ENCODE measurements at regions not wholly inside any gene's neighbourhood (a gene's known extent, or its start where the extent isn't known, plus 50 kb on each side); places are given as distances from the start of the nearest gene placed in this dataset.

GRCh38 chr14:84704601-84705000 lies 825.3 kb upstream of the FLRT2 start:
- DNase-seq (ENCODE audit: insufficient read length, low spot score) (no peak), FAIRE-seq (no peak)
- TF ChIP-seq POLR2A (IDR thresholded peaks at IDR 0.05; ENCODE audit: low read depth, low read length) = no peak

DNA sequence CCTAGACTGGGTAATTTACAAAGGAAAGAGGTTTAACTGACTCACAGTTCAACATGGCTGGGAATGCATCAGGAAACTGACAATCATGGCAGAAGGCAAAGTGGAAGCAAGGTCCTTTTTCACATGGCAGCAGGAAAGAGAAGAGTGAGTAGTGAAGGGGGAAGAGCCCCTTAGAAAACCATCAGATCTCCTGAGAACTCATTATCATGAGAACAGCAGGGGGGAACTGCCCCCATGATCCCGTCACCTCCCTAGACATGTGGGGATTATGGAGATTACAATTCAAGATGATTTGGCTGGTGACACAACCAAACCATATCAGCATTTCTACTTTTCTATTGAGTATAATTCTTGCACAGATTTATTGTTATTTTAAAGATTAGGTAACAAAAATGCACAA lies 822.1 kb upstream of the FLRT2 start:
- no peak for TF ChIP-seq POLR2A (IDR thresholded peaks at IDR 0.05; ENCODE audit: low read depth, low read length)
- no peak for DNase-seq (ENCODE audit: insufficient read length, low spot score)
- FAIRE-seq = no peak

- FAIRE-seq = no peak
- TF ChIP-seq POLR2A (IDR thresholded peaks at IDR 0.05; ENCODE audit: low read depth, low read length) = no peak
- DNase-seq (ENCODE audit: insufficient read length, low spot score) = no peak
Observed at GRCh38 chr14:84708865-84709264, 821.1 kb upstream of the FLRT2 start.

- TF ChIP-seq POLR2A (IDR thresholded peaks at IDR 0.05; ENCODE audit: low read depth, low read length) = no peak
- FAIRE-seq (no peak), DNase-seq (ENCODE audit: insufficient read length, low spot score) (no peak)
Observed at GRCh38 chr14:84726471-84726870, 803.5 kb upstream of the FLRT2 start.

GRCh38 chr14:84749191-84749955 lies 780.6 kb upstream of the FLRT2 start:
- no peak for TF ChIP-seq POLR2A (IDR thresholded peaks at IDR 0.05; ENCODE audit: low read depth, low read length)
- DNase-seq (ENCODE audit: insufficient read length, low spot score) (no peak), FAIRE-seq (no peak)

GRCh38 chr14:84750284-84750683 lies 779.7 kb upstream of the FLRT2 start:
- TF ChIP-seq POLR2A (IDR thresholded peaks at IDR 0.05; ENCODE audit: low read depth, low read length) = no peak
- no peak for FAIRE-seq
- DNase-seq (ENCODE audit: insufficient read length, low spot score) = no peak

DNA sequence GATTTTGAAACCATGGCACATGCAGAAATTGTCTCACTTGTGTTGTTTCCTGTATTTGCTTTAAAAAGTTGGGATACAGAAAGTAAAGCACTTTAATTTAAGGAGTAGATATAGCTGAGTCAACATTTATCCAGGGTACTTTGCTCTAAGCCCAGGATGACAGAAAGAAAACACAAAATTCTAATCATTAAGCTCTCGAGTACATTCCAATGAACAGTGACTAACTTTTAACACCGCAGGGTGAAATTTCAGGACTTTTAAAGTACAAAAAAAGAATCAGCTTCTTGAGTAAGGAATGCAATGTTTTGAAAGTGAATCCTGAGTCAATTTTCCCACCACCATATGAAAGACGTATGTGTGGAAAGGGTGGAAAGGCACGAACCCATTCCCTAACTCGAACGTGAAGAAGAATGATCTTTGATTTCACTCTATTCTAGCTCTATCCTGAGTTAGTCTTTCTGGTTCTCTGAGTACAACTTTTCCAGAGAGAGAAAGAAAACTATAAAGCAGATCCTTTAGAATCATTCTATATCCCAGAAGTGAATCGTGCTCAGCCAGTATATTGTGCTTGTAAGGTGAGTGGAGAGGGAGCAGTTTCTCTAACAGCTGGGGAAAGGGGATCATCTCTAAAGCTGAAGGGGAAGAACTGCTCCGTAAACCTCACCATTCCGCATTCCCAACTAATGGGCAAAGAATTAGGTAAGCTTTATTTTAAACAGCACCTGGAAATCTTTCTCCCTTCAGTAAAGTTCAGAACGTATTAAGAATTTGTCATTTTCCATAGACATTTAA lies 779.0 kb upstream of the FLRT2 start:
- no peak for TF ChIP-seq POLR2A (IDR thresholded peaks at IDR 0.05; ENCODE audit: low read depth, low read length)
- FAIRE-seq (no peak), DNase-seq (ENCODE audit: insufficient read length, low spot score) (no peak)

DNA sequence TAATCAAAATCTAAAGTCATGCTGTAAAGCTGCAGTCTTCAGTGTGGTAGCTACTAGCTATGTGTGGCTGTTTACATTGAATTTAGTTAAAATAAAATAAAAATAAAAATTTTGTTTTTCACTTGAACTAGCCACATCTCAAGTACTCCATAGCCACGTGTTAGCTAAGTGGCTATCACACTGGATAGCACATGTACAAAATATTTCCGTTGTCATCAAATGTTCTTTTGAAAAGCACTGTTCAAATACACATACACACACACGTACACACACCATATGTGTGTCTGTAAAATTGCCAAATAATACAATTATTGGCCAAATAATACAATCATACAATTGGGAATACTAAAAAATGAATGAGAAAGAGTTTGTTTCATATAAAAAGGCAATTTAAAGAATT lies 778.2 kb upstream of the FLRT2 start:
- DNase-seq (ENCODE audit: insufficient read length, low spot score) = no peak
- FAIRE-seq = no peak
- TF ChIP-seq POLR2A (IDR thresholded peaks at IDR 0.05; ENCODE audit: low read depth, low read length) = no peak

DNA sequence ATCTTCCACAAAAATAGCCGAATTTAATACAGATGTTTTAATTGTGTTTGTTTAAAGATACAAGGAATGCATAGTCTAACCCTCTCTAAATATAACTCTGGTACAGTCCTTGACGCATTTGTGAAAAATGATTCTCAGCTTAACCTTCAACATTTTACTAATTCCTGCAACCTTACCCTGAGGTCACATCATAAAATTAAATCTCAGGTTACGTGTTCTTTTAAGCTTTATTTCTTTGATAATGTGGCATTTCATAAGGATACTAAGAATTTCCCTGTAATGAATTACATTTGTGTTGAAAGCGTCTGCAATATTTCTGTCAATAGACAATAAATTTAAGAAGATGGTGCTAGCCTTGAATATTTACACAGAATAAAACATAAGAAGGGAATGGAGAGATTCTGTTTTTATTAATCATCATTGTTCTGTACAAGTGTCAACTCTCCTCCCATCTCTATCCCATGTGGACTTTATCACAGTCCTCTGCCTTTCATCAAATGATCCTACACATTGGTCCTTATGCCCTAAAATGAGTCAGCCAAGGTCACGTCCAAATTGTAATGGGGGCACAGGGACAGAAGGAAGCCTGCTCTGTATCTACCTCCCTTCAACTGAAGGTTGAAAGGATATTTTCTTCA lies 769.3 kb upstream of the FLRT2 start:
- FAIRE-seq (no peak), DNase-seq (ENCODE audit: insufficient read length, low spot score) (no peak)
- no peak for TF ChIP-seq POLR2A (IDR thresholded peaks at IDR 0.05; ENCODE audit: low read depth, low read length)

GRCh38 chr14:84767434-84767833 lies 762.5 kb upstream of the FLRT2 start:
- FAIRE-seq (no peak), DNase-seq (ENCODE audit: insufficient read length, low spot score) (no peak)
- no peak for TF ChIP-seq POLR2A (IDR thresholded peaks at IDR 0.05; ENCODE audit: low read depth, low read length)

- TF ChIP-seq POLR2A (IDR thresholded peaks at IDR 0.05; ENCODE audit: low read depth, low read length) = no peak
- no peak for FAIRE-seq
- DNase-seq (ENCODE audit: insufficient read length, low spot score) = no peak
Observed at GRCh38 chr14:84770030-84770429, 759.9 kb upstream of the FLRT2 start.

GRCh38 chr14:84777356-84777755 lies 752.6 kb upstream of the FLRT2 start:
- no peak for TF ChIP-seq POLR2A (IDR thresholded peaks at IDR 0.05; ENCODE audit: low read depth, low read length)
- FAIRE-seq = no peak

DNA sequence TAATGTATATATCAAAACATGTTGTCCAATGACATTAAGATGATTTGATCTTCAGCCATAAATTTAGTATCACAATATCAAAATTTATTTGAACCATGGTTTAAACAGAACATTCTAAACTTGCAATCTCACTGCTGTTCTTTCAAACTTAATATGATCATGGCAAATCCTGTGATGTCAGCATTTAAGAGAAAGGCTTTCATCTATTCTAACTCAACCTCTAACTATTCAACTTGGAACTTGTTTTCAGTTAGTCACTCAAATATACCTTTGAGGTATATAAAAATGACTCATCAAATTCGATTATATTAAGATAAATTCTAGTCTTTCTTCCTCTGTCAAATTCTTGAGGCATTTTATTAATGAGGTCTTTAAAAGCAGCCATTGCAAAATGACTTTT lies 747.0 kb upstream of the FLRT2 start:
- DNase-seq (ENCODE audit: insufficient read length, low spot score) (no peak), FAIRE-seq (no peak)
- TF ChIP-seq POLR2A (IDR thresholded peaks at IDR 0.05; ENCODE audit: low read depth, low read length) = no peak

More at GRCh38 chr14:84777356-84777755, 752.6 kb upstream of the FLRT2 start:
- no peak for DNase-seq (ENCODE audit: insufficient read length, low spot score)

- no peak for FAIRE-seq
- no peak for DNase-seq (ENCODE audit: insufficient read length, low spot score)
- TF ChIP-seq POLR2A (IDR thresholded peaks at IDR 0.05; ENCODE audit: low read depth, low read length) = no peak
Observed at GRCh38 chr14:84783511-84783910, 746.4 kb upstream of the FLRT2 start.

All from H54 (cell line).